PC-9 (cell line): ENCODE measurements at regions not wholly inside any gene's neighbourhood (a gene's known extent, or its start where the extent isn't known, plus 50 kb on each side); places are given as distances from the start of the nearest gene placed in this dataset.

Source experiments
- BruUV-seq: library from RNA; stranded (reverse); fragments of 400-500 nt; replicated peaks from 2 replicates; lab custom pipeline; 2021; lab: Mats Ljungman, UMichigan
- CTCF ChIA-PET: fragments of 300-600 bp; sonication (Branson Sonifier 250); formaldehyde crosslinking; loops from one replicate; lab custom pipeline; 2022; ENCODE audit warnings: antibody characterized with exemption; lab: Charles Lee
- POLR2A ChIA-PET: fragments of 300-600 bp; sonication (Branson Sonifier 250); formaldehyde crosslinking; loops from one replicate; lab custom pipeline; 2022; ENCODE audit warnings: antibody characterized with exemption; ENCODE audit not compliant: unreplicated experiment; lab: Charles Lee
- DNase-seq, 2 experiments: peaks; one replicate each; pipeline versions ENCODE4 v3.0.0 to v3.0.0-alpha.2; 2015 to 2022; ENCODE audit warnings: mixed read lengths in 1 of 2
- H2AFZ ChIP-seq: fragments of 200-600 bp; sonication (generic); 2 replicates; pipeline ENCODE4 v1.8.1; 2017; ENCODE audit warnings: antibody characterized with exemption
- H3F3A ChIP-seq: fragments of 200-600 bp; sonication (generic); 2 replicates; pipeline ENCODE4 v1.8.1; 2017; ENCODE audit warnings: antibody characterized with exemption, mild to moderate bottlenecking, low read depth; ENCODE audit not compliant: insufficient read depth
- H3K27ac ChIP-seq: fragments of 200-600 bp; sonication (generic); 2 replicates; pipeline ENCODE4 v1.6.1; 2016; ENCODE audit warnings: mixed run types
- H3K27me3 ChIP-seq: fragments of 200-600 bp; sonication (generic); 2 replicates; pipeline ENCODE4 v1.6.1; 2016; ENCODE audit warnings: low read depth, mixed run types; ENCODE audit not compliant: insufficient read depth
- H3K36me3 ChIP-seq: fragments of 200-600 bp; sonication (generic); 2 replicates; pipeline ENCODE4 v1.6.1; 2016; ENCODE audit warnings: low read depth, mixed run types
- H3K4me1 ChIP-seq: fragments of 200-600 bp; sonication (generic); replicated peaks from 2 replicates; pipeline ENCODE4 v1.6.1; 2016; ENCODE audit warnings: mixed run types; ENCODE audit not compliant: insufficient read depth
- H3K4me2 ChIP-seq: fragments of 200-600 bp; sonication (generic); 2 replicates; pipeline ENCODE4 v1.6.1; 2017; ENCODE audit warnings: mixed run types
- H3K4me3 ChIP-seq: fragments of 200-600 bp; sonication (generic); 2 replicates; pipeline ENCODE4 v1.6.1; 2016; ENCODE audit warnings: mixed run types
- H3K79me2 ChIP-seq: fragments of 200-600 bp; sonication (generic); 2 replicates; pipeline ENCODE4 v1.6.1; 2017; ENCODE audit warnings: low read depth, mixed run types
- H3K9me2 ChIP-seq: fragments of 200-600 bp; sonication (generic); 2 replicates; pipeline ENCODE4 v1.8.1; 2017; ENCODE audit warnings: mild to moderate bottlenecking; ENCODE audit not compliant: insufficient read depth
- H3K9me3 ChIP-seq: fragments of 200-600 bp; sonication (generic); 2 replicates; pipeline ENCODE4 v1.8.1; 2016; ENCODE audit warnings: low read depth; ENCODE audit not compliant: insufficient read depth
- H4K20me1 ChIP-seq: fragments of 200-600 bp; sonication (generic); 2 replicates; pipeline ENCODE4 v1.8.1; 2017; ENCODE audit not compliant: insufficient read depth
- EZH2 ChIP-seq: fragments of 200-600 bp; sonication (generic); IDR thresholded peaks from 2 replicates; pipeline ENCODE4 v1.8.0; 2017; ENCODE audit warnings: antibody characterized with exemption, low read depth
- intact Hi-C: fragments of 100-400 bp; cut with micrococcal nuclease; formaldehyde crosslinking; loops from one replicate; pipeline ENCODE4 v1.10.0; 2022; ENCODE audit not compliant: unreplicated experiment
- TF ChIP-seq, protein P1 (sequence below): fragments of 200-600 bp; sonication (generic); conservative IDR thresholded peaks from 2 replicates; pipeline ENCODE4 v1.6.1; 2017; ENCODE audit warnings: mixed run types, antibody characterized with exemption, mild to moderate bottlenecking, moderate library complexity

GRCh38 chr11:101195294-101195693, 65.7 kb upstream of the PGR start:
- H3K9me3 ChIP-seq, result no peaks in the 10 kb centered on the region
- no peak overlapping the region for H2AFZ ChIP-seq
- no peaks in the 10 kb centered on the region for H3F3A ChIP-seq
- no peaks in the 10 kb centered on the region for H3K4me1 ChIP-seq
- H3K79me2 ChIP-seq, result no peaks in the 10 kb centered on the region
- H3K9me2 ChIP-seq, result no peaks in the 10 kb centered on the region
- POLR2A ChIA-PET, result no interaction called here
- no peaks in the 10 kb centered on the region for H3K36me3 ChIP-seq
- no peak overlapping the region for H3K4me3 ChIP-seq
- H4K20me1 ChIP-seq, result no peaks in the 10 kb centered on the region
- CTCF ChIA-PET, result no interaction called here
- no peak for DNase-seq
- H3K27ac ChIP-seq, result no peak overlapping the region
- no TSS peak for BruUV-seq
- TF ChIP-seq, protein P1, sequence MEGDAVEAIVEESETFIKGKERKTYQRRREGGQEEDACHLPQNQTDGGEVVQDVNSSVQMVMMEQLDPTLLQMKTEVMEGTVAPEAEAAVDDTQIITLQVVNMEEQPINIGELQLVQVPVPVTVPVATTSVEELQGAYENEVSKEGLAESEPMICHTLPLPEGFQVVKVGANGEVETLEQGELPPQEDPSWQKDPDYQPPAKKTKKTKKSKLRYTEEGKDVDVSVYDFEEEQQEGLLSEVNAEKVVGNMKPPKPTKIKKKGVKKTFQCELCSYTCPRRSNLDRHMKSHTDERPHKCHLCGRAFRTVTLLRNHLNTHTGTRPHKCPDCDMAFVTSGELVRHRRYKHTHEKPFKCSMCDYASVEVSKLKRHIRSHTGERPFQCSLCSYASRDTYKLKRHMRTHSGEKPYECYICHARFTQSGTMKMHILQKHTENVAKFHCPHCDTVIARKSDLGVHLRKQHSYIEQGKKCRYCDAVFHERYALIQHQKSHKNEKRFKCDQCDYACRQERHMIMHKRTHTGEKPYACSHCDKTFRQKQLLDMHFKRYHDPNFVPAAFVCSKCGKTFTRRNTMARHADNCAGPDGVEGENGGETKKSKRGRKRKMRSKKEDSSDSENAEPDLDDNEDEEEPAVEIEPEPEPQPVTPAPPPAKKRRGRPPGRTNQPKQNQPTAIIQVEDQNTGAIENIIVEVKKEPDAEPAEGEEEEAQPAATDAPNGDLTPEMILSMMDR, result no peak
- TF ChIP-seq EZH2, result no peak
- intact Hi-C loops, result no loop called here
- H3K4me2 ChIP-seq, result no peak overlapping the region
- no peaks in the 10 kb centered on the region for H3K27me3 ChIP-seq

DNA sequence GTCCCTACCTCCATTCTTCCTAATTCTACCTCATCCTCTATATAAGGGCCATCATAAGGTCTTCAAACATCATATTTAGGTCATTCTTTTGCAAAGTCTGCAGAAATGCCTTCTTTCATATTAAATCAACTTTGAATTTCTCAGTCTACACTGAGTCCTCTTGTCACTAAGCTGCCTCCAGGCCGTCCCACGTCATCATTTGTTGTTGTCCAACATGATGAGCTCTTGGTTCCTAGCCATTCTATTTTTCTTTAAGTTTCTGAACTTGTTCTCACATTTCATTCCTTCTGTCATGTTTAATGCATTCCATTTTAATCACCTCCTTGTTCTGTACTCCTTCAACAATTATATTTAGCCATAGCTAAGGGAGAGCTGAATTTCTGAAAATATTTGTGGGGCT, 59.2 kb upstream of the PGR start:
- CTCF ChIA-PET, result no interaction called here
- no peak overlapping the region for H3K4me3 ChIP-seq
- no peak for DNase-seq

GRCh38 chr11:101188173-101188572, 58.6 kb upstream of the PGR start:
- H3K36me3 ChIP-seq, result no peaks in the 10 kb centered on the region
- CTCF ChIA-PET, result no interaction called here
- H4K20me1 ChIP-seq, result no peaks in the 10 kb centered on the region
- no peak overlapping the region for H3K4me2 ChIP-seq
- BruUV-seq, result no TSS peak
- intact Hi-C loops, result no loop called here
- POLR2A ChIA-PET, result no interaction called here
- no peaks in the 10 kb centered on the region for H3K9me3 ChIP-seq
- H3K4me1 ChIP-seq, result no peaks in the 10 kb centered on the region
- no peaks in the 10 kb centered on the region for H3K79me2 ChIP-seq
- no peak overlapping the region for H3K27ac ChIP-seq
- H3F3A ChIP-seq, result no peaks in the 10 kb centered on the region
- no peak overlapping the region for H2AFZ ChIP-seq
- TF ChIP-seq EZH2, result no peak
- TF ChIP-seq, protein P1, result no peak
- no peak for DNase-seq
- H3K9me2 ChIP-seq, result no peaks in the 10 kb centered on the region; the same call in 1 of the 2 replicates
- H3K4me3 ChIP-seq, result no peak overlapping the region
- no peaks in the 10 kb centered on the region for H3K27me3 ChIP-seq

More for the DNA sequence above, 59.2 kb upstream of the PGR start:
- no peaks in the 10 kb centered on the region for H3K79me2 ChIP-seq
- H3K4me2 ChIP-seq, result no peak overlapping the region
- no peaks in the 10 kb centered on the region; the same call in 1 of the 2 replicates for H3K9me2 ChIP-seq
- no peaks in the 10 kb centered on the region for H3K36me3 ChIP-seq
- no peaks in the 10 kb centered on the region for H3K4me1 ChIP-seq
- no peaks in the 10 kb centered on the region for H3K9me3 ChIP-seq
- intact Hi-C loops, result no loop called here
- no peaks in the 10 kb centered on the region for H3F3A ChIP-seq
- no peak overlapping the region for H3K27ac ChIP-seq
- POLR2A ChIA-PET, result no interaction called here
- no peaks in the 10 kb centered on the region for H3K27me3 ChIP-seq
- H2AFZ ChIP-seq, result no peak overlapping the region
- no peaks in the 10 kb centered on the region for H4K20me1 ChIP-seq
- TF ChIP-seq, protein P1, result no peak
- no peak for TF ChIP-seq EZH2
- no TSS peak for BruUV-seq
